ENCODE measurements at regions not wholly inside any gene's neighbourhood (a gene's known extent, or its start where the extent isn't known, plus 50 kb on each side); places are given as distances from the start of the nearest gene placed in this dataset.

DNA sequence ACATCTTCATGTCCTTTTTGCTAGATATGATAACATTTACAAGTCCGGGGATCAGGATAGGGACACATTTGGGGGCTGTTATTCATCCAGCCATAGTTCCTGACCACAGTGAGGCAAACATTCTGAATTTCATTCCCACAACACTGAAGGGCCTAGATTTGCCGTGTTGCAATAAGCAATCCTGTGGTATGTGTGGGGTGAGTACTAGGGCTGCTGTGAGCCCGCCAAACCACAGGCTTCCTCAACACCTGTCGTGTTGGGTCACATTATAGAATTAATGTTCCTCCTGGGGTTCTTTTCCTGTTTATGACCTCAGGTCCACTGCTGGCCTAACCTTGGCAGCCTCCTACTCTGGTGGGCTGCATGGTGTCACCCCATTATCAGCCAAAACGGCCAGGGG lies 119.2 kb downstream of the TBC1D30 start:
- Histone ChIP-seq H3K4me3 (ENCODE audit: severe bottlenecking) (no peak overlapping the region), H3K4me1 (ENCODE audit: insufficient read depth, poor library complexity, severe bottlenecking) (no peaks in the 10 kb centered on the region), H3K27me3 (ENCODE audit: insufficient read depth, poor library complexity, severe bottlenecking) (no peaks in the 10 kb centered on the region), H3K36me3 (ENCODE audit: low read depth) (no peaks in the 10 kb centered on the region), H3K9me3 (ENCODE audit: severe bottlenecking) (no peaks in the 10 kb centered on the region), H3K27ac (ENCODE audit: poor library complexity, severe bottlenecking) (no peak overlapping the region)
- TF ChIP-seq, protein P1, sequence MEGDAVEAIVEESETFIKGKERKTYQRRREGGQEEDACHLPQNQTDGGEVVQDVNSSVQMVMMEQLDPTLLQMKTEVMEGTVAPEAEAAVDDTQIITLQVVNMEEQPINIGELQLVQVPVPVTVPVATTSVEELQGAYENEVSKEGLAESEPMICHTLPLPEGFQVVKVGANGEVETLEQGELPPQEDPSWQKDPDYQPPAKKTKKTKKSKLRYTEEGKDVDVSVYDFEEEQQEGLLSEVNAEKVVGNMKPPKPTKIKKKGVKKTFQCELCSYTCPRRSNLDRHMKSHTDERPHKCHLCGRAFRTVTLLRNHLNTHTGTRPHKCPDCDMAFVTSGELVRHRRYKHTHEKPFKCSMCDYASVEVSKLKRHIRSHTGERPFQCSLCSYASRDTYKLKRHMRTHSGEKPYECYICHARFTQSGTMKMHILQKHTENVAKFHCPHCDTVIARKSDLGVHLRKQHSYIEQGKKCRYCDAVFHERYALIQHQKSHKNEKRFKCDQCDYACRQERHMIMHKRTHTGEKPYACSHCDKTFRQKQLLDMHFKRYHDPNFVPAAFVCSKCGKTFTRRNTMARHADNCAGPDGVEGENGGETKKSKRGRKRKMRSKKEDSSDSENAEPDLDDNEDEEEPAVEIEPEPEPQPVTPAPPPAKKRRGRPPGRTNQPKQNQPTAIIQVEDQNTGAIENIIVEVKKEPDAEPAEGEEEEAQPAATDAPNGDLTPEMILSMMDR (IDR thresholded peaks at IDR 0.05; ENCODE audit: poor library complexity, severe bottlenecking): no peak
- no peak for ATAC-seq (ENCODE audit: low read depth)
- no peak for DNase-seq (ENCODE audit: low spot score)

DNA sequence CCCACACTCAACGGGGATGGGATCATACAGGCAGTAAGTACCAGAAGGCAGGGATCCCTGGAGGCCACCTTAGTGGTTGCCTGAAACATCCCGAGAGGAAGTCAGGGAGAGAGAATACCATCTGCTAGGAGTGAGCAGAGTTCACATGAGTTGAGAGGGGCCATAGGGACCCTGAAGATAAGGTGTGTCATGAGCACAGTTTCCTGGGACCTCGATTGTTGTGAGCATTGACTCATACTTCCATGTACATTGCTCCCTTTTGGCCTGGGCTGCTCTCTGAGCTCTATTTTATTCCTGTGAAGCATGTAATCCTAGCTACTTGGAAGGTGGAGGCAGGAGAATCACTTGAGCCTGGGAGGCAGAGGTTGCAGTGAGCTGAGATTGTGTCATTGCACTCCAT lies 120.5 kb downstream of the TBC1D30 start:
- H3K9me3 ChIP-seq (ENCODE audit: severe bottlenecking): no peaks in the 10 kb centered on the region
- DNase-seq (ENCODE audit: low spot score) (no peak), ATAC-seq (ENCODE audit: low read depth) (no peak)
- no peaks in the 10 kb centered on the region for H3K36me3 ChIP-seq (ENCODE audit: low read depth)
- no peaks in the 10 kb centered on the region for H3K4me1 ChIP-seq (ENCODE audit: insufficient read depth, poor library complexity, severe bottlenecking)
- no peak overlapping the region for H3K4me3 ChIP-seq (ENCODE audit: severe bottlenecking)
- H3K27ac ChIP-seq (ENCODE audit: poor library complexity, severe bottlenecking): no peak overlapping the region
- TF ChIP-seq, protein P1 (IDR thresholded peaks at IDR 0.05; ENCODE audit: poor library complexity, severe bottlenecking): no peak
- H3K27me3 ChIP-seq (ENCODE audit: insufficient read depth, poor library complexity, severe bottlenecking): no peaks in the 10 kb centered on the region

DNA sequence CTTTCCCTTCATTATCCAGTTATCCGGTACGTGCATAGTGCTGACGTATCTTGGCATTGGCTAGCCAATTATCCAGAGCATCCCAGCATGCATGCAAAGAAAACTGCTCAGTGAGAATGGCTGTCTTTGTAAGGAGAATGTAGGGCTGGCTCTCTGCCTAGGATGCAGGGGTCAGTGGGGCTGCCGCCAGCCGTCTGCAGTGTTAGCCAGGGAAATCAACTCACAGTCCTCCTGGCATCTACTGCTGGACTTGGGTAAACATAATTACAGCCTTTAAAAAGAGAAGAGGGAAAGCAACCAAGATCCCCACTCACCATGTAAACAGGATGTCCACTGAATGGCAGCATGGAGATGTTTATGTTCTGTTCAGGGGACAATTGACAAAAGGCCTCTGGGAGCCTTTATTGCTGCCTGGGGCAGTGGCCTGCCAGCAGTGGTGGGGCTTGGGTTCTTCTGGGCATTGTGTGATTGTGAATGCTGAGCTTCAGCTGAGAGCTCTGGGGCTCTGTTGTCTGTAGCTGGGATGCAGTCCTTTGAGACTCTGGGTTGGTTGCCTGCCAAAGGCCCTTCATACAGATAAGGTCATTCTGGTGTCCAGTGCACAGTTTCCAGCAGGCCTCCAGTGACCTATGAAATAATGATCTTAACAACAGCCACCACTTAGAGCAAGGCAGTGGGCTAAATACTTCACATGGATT lies 121.8 kb downstream of the TBC1D30 start:
- Histone ChIP-seq H3K4me1 (ENCODE audit: insufficient read depth, poor library complexity, severe bottlenecking) (no peaks in the 10 kb centered on the region), H3K27me3 (ENCODE audit: insufficient read depth, poor library complexity, severe bottlenecking) (no peaks in the 10 kb centered on the region), H3K27ac (ENCODE audit: poor library complexity, severe bottlenecking) (no peak overlapping the region), H3K4me3 (ENCODE audit: severe bottlenecking) (no peak overlapping the region), H3K36me3 (ENCODE audit: low read depth) (no peaks in the 10 kb centered on the region), H3K9me3 (ENCODE audit: severe bottlenecking) (no peaks in the 10 kb centered on the region)
- TF ChIP-seq, protein P1 (IDR thresholded peaks at IDR 0.05; ENCODE audit: poor library complexity, severe bottlenecking): no peak
- ATAC-seq (ENCODE audit: low read depth): no peak
- no peak for DNase-seq (ENCODE audit: low spot score)

DNA sequence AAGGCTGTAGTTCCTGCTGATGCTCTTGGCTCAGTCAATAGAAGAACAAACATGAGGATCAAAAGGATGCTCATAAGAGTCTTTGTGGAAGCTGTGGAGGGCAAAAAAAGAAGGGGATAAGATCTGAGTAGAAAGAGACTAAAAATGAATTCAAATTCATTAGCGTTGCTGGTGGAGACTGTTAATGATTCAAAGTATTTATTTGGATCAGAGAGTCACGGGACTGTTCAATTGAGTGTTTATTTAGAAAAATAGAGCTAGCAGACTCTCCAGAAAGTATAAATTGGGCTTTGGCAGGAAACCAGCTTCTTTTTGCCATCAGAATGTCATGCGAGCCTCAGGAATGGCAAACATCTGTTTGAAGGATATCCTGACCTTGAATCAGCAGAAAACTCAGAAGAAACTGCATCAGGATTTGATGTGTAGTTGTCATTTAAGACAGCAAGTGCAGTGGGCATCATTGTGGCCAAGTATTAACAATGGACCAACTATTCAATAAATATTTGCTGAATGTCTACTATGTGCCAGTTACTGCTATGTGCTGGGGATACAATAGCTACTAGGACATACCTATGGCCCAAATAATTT lies 126.4 kb downstream of the TBC1D30 start:
- Histone ChIP-seq H3K4me1 (ENCODE audit: insufficient read depth, poor library complexity, severe bottlenecking) (no peaks in the 10 kb centered on the region), H3K4me3 (ENCODE audit: severe bottlenecking) (no peak overlapping the region), H3K27me3 (ENCODE audit: insufficient read depth, poor library complexity, severe bottlenecking) (no peaks in the 10 kb centered on the region), H3K9me3 (ENCODE audit: severe bottlenecking) (no peaks in the 10 kb centered on the region), H3K27ac (ENCODE audit: poor library complexity, severe bottlenecking) (no peak overlapping the region), H3K36me3 (ENCODE audit: low read depth) (no peaks in the 10 kb centered on the region)
- DNase-seq (ENCODE audit: low spot score) (no peak), ATAC-seq (ENCODE audit: low read depth) (no peak)
- TF ChIP-seq, protein P1 (IDR thresholded peaks at IDR 0.05; ENCODE audit: poor library complexity, severe bottlenecking): no peak

DNA sequence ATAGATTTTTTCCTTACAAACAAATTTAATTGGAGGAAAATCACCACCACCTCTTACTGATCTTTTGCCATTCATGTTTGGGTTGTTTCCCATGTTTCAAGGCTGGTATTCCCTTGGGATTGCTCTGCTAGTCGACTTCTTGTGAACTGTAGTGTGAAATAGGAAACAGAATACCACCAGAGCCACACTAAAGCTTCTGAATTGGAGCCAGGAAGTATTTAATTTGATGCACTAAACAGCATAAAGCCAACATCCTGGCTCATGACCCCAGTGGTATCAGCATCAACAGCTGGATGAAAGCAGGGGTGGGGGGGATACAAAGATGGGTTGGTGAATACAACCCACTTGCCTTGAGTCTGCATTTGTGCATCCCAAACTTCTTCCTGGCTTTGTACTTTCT lies 127.5 kb downstream of the TBC1D30 start:
- Histone ChIP-seq H3K9me3 (ENCODE audit: severe bottlenecking) (no peaks in the 10 kb centered on the region), H3K27me3 (ENCODE audit: insufficient read depth, poor library complexity, severe bottlenecking) (no peaks in the 10 kb centered on the region), H3K27ac (ENCODE audit: poor library complexity, severe bottlenecking) (no peak overlapping the region), H3K36me3 (ENCODE audit: low read depth) (no peaks in the 10 kb centered on the region), H3K4me3 (ENCODE audit: severe bottlenecking) (no peak overlapping the region), H3K4me1 (ENCODE audit: insufficient read depth, poor library complexity, severe bottlenecking) (no peaks in the 10 kb centered on the region)
- ATAC-seq (ENCODE audit: low read depth): no peak
- TF ChIP-seq, protein P1 (IDR thresholded peaks at IDR 0.05; ENCODE audit: poor library complexity, severe bottlenecking): no peak
- DNase-seq (ENCODE audit: low spot score): no peak
